ENCODE measurements at regions not wholly inside any gene's neighbourhood (a gene's known extent, or its start where the extent isn't known, plus 50 kb on each side); places are given as distances from the start of the nearest gene placed in this dataset.
"Not testable (repeated sequence)": the region's sequence is repeated elsewhere in the genome, so short reads cannot be mapped to it uniquely, and the experiment has no call there.

- no peak for DNase-seq
Observed at GRCh38 chr3:72624656-72625055, 223.6 kb downstream of the SHQ1 start.

- no peak for DNase-seq
Observed at GRCh38 chr3:72618739-72619138, 229.5 kb downstream of the SHQ1 start.

- no peak for DNase-seq
Observed at GRCh38 chr3:72617424-72618024, 230.7 kb downstream of the SHQ1 start.

GRCh38 chr3:72615776-72616175, 232.5 kb downstream of the SHQ1 start:
- DNase-seq: no peak

- DNase-seq: no peak
Observed at GRCh38 chr3:72615182-72615581, 233.1 kb downstream of the SHQ1 start.

- DNase-seq: no peak
Observed at GRCh38 chr3:72614394-72615074, 233.7 kb downstream of the SHQ1 start.

- DNase-seq: no peak
Observed at GRCh38 chr3:72613871-72614270, 234.4 kb downstream of the SHQ1 start.

- DNase-seq: not testable (repeated sequence)
Observed at GRCh38 chr3:72609114-72609513, 239.1 kb downstream of the SHQ1 start.

GRCh38 chr3:72606005-72606800, 242.0 kb downstream of the SHQ1 start:
- no peak for DNase-seq

GRCh38 chr3:72604328-72604727, 243.9 kb downstream of the SHQ1 start:
- DNase-seq: no peak

- no peak for DNase-seq
Observed at GRCh38 chr3:72601983-72602750, 246.1 kb downstream of the SHQ1 start.

GRCh38 chr3:72601060-72601459, 247.2 kb downstream of the SHQ1 start:
- no peak for DNase-seq

GRCh38 chr3:72597756-72598195, 250.5 kb downstream of the SHQ1 start:
- DNase-seq: no peak

- DNase-seq: no peak
Observed at GRCh38 chr3:72597043-72597442, 251.2 kb downstream of the SHQ1 start.

- DNase-seq: no peak
Observed at GRCh38 chr3:72595927-72596610, 252.2 kb downstream of the SHQ1 start.

GRCh38 chr3:72595376-72595775, 252.9 kb downstream of the SHQ1 start:
- DNase-seq: no peak

GRCh38 chr3:72594615-72595215, 253.5 kb downstream of the SHQ1 start:
- no peak for DNase-seq

- no peak for DNase-seq
Observed at GRCh38 chr3:72593881-72594397, 254.3 kb downstream of the SHQ1 start.

- DNase-seq: no peak
Observed at GRCh38 chr3:72591522-72592421, 256.5 kb downstream of the SHQ1 start.

- DNase-seq: no peak
Observed at GRCh38 chr3:72590732-72591221, 257.5 kb downstream of the SHQ1 start.

GRCh38 chr3:72587282-72587681, 261.0 kb downstream of the SHQ1 start:
- no peak for DNase-seq

All from CD4-positive, alpha-beta T cell treated with Interleukin-4 for 4 hours (primary cell).